Right kidney (tissue), 1 donor: ENCODE measurements at regions not wholly inside any gene's neighbourhood (a gene's known extent, or its start where the extent isn't known, plus 50 kb on each side); places are given as distances from the start of the nearest gene placed in this dataset.

Experiments
- DNase-seq: peaks from one replicate; pipeline ENCODE4 v3.0.0-alpha.2; 2016

GRCh38 chr22:49381595-49382450, 445.9 kb downstream of the BRD1 start:
- DNase-seq, result no peak

- DNase-seq, result no peak
These were observed 446.9 kb downstream of the BRD1 start for GRCh38 chr22:49380828-49381114.

DNA sequence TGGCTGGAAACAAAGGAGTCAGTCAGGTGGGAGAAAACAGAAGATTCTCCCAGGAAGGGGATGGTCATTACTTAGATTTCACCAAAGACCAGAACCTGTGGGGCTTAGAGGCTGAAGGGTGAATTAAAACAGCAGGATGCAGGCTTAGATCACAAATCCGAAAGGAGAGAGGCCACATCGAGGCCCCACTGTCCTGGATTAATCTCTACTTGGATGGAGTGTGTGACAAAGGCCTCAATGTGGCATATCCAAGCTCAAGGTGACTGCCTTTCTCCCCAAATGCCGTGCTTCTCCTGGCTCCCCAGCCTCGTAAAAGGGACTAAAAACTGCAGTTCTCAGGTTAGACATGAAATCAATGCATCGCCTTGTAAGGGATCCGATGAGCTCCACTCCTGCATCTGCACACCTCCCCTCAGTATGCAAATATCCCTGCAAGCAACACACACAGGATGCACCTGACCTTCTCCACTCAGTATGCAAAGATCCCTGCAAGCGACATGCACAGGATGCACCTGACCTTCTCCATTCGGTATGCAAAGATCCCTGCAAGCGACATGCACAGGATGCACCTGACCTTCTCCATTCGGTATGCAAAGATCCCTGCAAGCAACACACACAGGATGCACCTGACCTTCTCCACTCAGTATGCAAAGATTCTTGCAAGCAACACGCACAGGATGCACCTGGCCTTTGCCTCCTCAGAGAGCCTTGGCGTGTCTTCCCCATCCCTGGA, 447.4 kb downstream of the BRD1 start:
- no peak for DNase-seq

DNA sequence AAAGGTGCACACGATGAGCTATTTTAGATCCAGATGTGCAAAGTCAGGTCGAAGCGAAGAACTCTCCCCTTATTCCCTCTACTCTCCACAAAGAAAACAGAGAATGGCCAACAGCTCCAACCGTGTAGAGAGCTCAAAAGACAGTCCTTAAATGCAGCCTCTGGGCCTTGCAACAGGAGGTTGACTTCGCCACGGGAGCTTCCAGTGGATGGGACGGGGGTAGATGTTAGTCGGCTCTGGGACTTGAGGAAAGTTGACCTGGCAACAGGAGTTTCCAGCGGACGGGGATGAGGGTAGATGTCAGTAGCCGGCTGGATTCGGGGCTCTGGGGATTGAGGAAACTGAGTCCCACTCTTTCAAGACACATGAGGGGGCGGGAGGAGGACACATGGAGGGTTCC, 450.4 kb downstream of the BRD1 start:
- DNase-seq, result no peak

GRCh38 chr22:49373801-49374226, 453.9 kb downstream of the BRD1 start:
- no peak for DNase-seq

DNA sequence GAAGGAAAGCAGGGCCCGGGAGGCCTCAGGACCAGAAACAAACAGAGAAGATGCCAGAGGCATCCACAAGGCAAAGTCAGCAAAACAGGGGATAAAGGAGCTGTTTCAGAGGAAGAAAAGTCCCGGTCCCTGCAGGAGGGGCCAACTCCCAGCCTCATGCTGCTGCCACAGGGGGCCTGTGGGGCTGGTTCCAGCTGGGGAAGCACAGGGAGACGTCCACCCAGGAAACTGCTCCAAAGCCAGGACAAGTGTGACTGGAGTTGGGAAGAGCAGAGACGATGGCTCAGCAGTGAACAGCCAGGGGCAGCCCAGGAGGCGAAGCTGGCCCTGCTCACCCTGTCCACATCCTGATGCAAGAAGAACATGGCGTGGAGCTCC, 454.4 kb downstream of the BRD1 start:
- no peak for DNase-seq

GRCh38 chr22:49372530-49373288, 455.0 kb downstream of the BRD1 start:
- DNase-seq, result no peak

DNA sequence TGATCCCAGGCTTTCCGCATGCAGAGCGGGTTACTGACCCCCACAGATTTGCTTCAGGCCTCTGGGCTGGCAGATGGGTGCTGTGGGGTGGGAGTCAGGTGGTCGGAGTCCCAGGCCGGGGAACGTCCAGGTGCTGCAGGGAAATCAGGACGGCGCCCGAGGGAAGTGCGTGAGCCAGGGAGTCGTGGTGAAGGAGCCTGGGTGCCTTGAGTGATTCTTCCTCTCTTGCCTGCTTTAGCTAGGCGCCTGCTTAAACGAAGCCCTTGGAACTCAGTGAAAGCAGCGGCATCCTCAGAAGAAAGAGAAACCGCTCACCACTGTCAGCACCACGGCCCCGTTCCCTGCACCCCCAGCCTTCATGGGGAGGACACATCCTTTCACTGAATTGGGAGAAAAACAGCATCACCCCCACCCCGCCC, 455.6 kb downstream of the BRD1 start:
- no peak for DNase-seq

DNA sequence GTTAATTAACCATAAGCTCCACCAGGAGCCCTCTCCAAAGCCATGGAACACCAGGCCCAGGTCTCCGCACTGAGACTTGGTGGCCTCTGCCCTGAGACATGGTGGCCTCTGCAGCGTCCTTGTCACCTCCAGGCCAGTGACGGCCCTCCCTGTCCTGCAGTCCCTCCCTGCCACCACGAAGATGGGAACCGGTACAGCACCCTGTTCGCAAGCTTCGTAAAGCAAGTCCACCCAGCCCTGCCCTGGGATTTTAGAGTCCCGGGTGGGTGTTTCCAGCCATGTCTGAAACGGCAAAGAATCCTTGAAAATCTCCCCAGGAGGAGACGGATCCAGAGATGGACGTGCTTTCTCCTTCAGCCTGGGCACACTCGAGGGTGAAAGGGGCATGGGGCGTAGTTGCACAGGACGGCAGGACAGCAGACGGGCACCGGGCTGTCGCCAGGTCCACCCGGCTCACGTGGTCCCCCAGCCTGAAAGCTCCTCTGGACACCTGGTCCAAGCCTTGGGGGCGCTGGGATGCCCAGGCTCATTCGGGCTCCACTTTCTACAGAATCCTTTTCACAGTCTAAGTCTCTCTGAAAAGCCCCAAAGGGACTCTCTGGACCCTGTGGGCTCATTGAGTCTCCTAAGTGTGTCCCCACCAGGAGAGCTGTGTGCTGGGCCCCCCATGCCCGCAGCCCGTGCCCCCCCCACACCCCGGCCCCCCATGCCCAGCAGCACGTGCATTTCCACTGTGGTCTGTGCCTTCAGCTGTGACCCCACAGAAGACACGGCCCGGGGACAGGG, 456.2 kb downstream of the BRD1 start:
- DNase-seq, result no peak

DNA sequence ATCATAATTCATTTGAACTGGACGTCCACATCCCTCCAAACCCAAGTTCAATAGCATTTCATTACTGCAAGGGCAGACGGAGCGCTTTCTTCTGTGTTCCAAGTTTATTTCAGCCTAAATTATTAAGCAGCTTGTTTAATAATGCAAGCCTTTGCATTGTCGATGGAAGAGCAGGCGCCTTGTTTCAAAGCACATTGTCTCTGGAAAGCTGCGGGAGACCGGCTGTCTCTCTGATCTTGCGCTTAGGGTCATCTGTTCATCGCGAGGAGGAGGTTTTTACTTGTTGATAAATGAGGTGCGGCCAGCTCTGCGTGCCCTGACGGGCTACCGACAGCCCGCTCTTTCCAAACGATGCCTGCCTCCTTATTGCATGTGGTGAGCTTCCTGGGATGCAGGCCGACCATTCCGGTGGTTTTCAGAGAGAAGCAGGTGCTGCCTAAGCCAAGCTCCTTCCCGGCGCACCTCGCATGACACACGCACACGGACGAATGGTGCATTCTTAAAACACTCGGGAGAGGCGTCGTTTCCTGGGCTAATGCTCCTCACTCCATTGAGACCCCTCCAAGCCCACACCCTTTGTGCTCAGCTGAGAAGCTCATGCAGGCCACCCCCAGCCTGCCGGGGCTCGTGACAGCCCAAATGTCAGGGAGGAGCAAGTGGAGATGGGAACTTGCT, 456.9 kb downstream of the BRD1 start:
- DNase-seq, result no peak

DNA sequence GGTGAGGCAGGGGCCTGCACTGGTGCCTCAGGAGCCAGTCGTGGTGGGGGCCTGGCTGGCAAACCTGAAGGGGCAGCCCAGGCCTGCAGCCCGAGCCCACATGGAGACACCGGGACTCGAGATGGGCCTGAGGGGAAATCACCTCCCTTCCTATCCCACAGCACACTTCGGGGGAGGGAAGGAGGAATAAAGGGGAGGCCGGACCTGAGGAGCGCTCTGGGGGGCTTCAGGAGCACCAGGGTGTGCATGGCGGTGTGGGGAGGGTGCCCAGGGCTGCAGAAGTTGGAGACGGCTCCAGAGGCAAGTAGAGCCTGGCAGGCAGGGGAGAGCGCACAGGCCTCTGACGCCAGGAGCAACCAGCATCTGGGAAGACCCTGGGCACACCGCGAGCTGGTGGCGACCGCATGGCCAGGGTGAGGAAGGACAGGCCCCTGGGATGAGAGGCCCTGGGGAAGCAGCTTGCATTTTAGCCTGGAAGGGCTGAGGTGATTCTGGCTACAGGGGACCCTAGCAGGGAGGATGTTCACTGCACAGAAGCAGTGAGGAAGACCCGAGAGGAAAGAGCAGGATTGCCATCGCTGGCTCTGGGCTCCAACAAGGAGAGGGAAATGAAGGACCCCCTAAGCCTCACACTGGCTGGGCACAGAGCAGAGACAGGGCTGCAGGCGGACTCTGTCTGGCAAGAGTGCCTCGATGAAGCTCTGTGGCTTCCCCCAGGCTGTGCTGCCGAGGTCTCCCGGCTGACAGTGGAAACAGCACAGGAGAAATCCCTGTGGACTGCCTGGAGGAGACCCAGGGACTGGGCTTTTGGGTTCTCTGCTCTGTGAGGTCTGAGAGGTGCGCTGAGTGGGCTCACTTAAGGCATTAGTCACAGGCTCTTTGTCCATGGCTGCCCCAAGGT, 457.7 kb downstream of the BRD1 start:
- no peak for DNase-seq

GRCh38 chr22:49368976-49369725, 458.5 kb downstream of the BRD1 start:
- no peak for DNase-seq

DNA sequence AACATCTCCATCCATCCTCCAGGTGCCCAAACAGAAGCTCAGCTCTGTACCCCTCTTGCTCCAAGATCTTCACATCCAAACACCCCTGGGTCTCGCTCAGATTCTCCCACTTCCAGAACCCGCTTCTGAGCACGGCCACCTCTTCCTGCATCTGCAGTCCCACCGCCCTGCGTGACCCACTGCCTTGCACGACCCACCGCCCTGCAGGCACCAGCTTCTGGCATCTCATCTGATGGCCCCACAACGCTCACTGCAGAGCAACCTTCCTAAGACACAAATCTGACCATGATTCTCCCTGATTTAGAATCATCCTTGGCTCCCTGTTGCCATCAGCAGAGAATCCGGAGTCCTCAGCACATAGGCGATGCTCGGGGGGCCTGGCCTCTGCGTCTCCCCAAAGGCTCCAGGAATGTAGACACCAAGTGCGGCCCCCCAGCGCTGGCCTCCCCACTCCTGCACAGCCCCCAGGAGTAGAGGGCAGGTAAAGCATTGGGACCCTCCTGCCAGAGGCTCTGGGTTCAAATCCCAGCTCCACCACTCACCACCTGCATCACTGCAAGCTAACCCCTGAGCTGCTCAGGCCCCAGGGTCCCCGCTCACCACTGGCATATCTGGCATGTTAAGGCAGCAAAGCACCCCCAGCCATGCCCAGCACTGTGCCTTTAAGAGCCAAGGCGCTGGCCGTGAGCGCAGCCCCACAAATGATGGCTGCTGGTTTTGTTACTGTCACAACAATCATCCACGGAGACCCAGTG, 459.3 kb downstream of the BRD1 start:
- DNase-seq, result no peak

DNA sequence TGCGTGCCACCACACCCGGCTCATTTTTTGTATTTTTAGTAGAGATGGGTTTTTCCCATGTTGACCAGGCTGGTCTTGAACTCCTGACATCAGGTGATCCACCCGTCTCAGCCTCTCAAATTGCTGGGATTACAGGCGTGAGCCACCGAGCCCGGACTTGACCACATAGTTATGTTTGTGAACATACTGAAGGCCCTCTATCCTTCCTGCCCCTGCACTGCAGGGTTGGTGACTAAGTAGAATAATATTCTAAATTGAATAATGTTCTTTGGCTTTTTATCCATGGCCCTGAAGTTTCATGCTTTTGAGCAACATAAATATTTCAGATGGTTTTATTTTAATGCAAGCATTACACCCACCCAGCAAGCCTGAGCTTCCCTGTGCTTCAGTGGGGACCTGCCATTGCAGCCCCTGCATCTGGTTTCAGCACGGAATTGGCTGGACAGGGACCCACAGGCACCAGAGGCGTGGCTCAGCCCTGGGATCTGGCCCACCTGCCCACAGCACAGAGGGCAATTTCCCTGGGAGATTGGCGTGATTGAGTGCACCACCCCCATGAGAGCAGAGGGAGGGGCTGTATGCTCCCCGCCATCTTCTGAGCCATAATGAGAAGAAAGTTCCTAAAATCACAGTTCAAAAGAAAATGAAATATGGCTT, 460.5 kb downstream of the BRD1 start:
- no peak for DNase-seq

DNA sequence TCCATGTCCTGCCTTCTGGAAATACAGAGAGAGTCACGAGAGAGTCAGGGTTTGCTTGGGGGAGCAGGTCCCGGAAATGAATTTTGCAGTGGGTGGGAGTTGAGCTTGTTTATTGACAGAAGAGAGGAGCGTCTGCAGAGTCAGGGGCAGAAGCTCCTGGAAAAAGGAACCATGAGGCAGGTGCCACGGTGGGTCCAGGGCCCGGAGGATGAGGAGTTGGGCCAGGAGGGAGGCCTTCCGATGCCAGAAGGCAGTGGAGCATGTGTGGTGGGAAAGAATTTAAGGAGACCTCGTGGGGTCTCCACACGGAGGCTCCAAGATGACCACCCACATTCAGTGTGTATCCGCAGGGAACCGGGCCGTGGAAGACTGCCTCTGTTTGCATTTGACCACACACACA, 461.2 kb downstream of the BRD1 start:
- no peak for DNase-seq

DNA sequence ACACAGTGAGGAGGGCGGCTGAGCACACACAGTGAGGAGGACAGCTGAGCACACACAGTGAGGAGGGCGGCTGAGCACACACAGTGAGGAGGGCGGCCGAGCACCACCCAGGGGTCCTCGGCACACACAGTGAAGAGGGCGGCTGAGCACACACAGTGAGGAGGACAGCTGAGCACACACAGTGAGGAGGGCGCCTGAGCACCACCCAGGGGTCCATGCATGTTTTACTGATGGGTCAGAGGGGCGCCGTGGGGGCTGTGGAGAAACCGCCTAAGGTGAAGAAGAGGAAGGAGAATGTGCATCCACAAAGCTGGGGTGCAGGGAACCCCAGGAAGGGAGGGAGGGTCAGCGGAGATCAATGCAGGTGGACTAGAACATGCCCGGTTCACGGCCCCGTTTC, 461.8 kb downstream of the BRD1 start:
- no peak for DNase-seq

DNA sequence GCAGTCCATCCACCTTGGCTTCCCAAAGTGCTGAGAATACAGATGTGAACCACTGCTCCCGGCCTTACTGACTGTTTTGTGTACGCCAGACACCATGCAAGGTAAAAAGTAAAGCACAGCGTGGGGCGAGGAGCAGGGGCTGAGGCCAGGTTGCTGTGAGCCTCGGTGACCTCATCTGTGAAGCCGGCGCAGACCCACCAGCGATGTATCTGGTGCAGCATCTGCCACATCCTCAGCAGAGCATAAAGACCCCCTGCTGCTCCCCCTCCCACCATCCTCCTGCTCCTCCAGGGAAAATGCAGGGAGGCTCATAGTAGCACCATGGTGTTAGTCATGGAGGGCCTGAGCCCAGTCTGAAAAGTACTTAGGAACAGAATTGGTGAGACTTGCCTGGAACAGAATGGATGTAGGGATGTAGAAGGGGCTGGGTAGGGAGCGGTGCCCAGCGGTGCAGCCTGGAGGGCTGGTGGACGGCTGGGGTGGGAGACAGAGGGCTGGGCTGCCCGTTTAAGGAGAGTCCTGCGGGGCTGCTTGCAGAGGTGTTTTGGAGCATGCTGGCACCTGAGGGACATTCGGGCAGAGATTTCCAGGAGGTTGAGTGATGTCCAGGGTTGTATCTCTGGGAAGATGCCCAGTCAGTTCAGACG, 462.4 kb downstream of the BRD1 start:
- DNase-seq, result no peak

- no peak for DNase-seq
These were observed 463.3 kb downstream of the BRD1 start for GRCh38 chr22:49364398-49364797.
